Neural progenitor cell (in vitro differentiated cells): ENCODE measurements at regions not wholly inside any gene's neighbourhood (a gene's known extent, or its start where the extent isn't known, plus 50 kb on each side); places are given as distances from the start of the nearest gene placed in this dataset.

Source experiments
- DNase-seq: peaks from one replicate; pipeline ENCODE4 v3.0.0-alpha.2; 2016; ENCODE audit warnings: low spot score
- H2AFZ ChIP-seq: fragments of 200-600 bp; sonication (generic); replicated peaks from 2 replicates; pipeline ENCODE4 v1.6.1; 2016; ENCODE audit warnings: antibody characterized with exemption
- H3F3A ChIP-seq: fragments of 200-600 bp; sonication (generic); 2 replicates; pipeline ENCODE4 v1.6.1; 2016; ENCODE audit warnings: antibody characterized with exemption, low read depth
- H3K27ac ChIP-seq: fragments of 200-600 bp; sonication (generic); 2 replicates; pipeline ENCODE4 v1.5.1; 2016; ENCODE audit warnings: mild to moderate bottlenecking
- H3K27me3 ChIP-seq: fragments of 200-600 bp; sonication (generic); 2 replicates; pipeline ENCODE4 v1.6.1; 2016; ENCODE audit warnings: mild to moderate bottlenecking, moderate library complexity
- H3K36me3 ChIP-seq: fragments of 200-600 bp; sonication (generic); 2 replicates; pipeline ENCODE4 v1.5.1; 2016
- H3K4me1 ChIP-seq: fragments of 200-600 bp; sonication (generic); 2 replicates; pipeline ENCODE4 v1.6.1; 2016; ENCODE audit warnings: mixed run types
- H3K4me2 ChIP-seq: fragments of 200-600 bp; sonication (generic); 2 replicates; pipeline ENCODE4 v1.6.1; 2016
- H3K4me3 ChIP-seq: fragments of 200-600 bp; sonication (generic); 2 replicates; pipeline ENCODE4 v1.5.1; 2016
- H3K79me2 ChIP-seq: fragments of 200-600 bp; sonication (generic); 2 replicates; pipeline ENCODE4 v1.6.1; 2016; ENCODE audit warnings: low read depth
- H3K9ac ChIP-seq: fragments of 200-600 bp; sonication (generic); 2 replicates; pipeline ENCODE4 v1.6.1; 2016
- H3K9me3 ChIP-seq: fragments of 200-600 bp; sonication (generic); 2 replicates; pipeline ENCODE4 v1.5.1; 2016; ENCODE audit warnings: low read depth
- H4K20me1 ChIP-seq: fragments of 200-600 bp; sonication (generic); 2 replicates; pipeline ENCODE4 v1.6.1; 2016; ENCODE audit warnings: low read depth
- H3K27ac Mint-ChIP-seq: 3 replicates; pipeline ENCODE4 v1.8.0; 2021; ENCODE audit warnings: mixed read lengths
- H3K27me3 Mint-ChIP-seq: 2 replicates; pipeline ENCODE4 v1.8.0; 2022; ENCODE audit warnings: low read depth, mild to moderate bottlenecking, inconsistent platforms, moderate library complexity, mixed read lengths; ENCODE audit not compliant: insufficient read depth
- H3K36me3 Mint-ChIP-seq: 3 replicates; pipeline ENCODE4 v1.8.0; 2021; ENCODE audit warnings: mixed read lengths
- H3K4me1 Mint-ChIP-seq: 3 replicates; pipeline ENCODE4 v1.8.0; 2021; ENCODE audit warnings: mixed read lengths
- H3K4me3 Mint-ChIP-seq: 3 replicates; pipeline ENCODE4 v1.8.0; 2021; ENCODE audit warnings: mild to moderate bottlenecking, moderate library complexity, mixed read lengths
- H3K9me3 Mint-ChIP-seq: 3 replicates; pipeline ENCODE4 v1.8.0; 2020; ENCODE audit warnings: mixed read lengths
- CTCF ChIP-seq: fragments of 200-600 bp; sonication (generic); IDR thresholded peaks from 2 replicates; pipeline ENCODE4 v1.5.1; 2017; ENCODE audit warnings: antibody characterized with exemption, mild to moderate bottlenecking
- EZH2 ChIP-seq: fragments of 200-600 bp; sonication (generic); IDR thresholded peaks from 2 replicates; pipeline ENCODE4 v1.6.1; 2017; ENCODE audit warnings: antibody characterized with exemption, mild to moderate bottlenecking, moderate library complexity
- EZH2phosphoT487 ChIP-seq: fragments of 200-600 bp; sonication (generic); IDR thresholded peaks from 2 replicates; pipeline ENCODE4 v1.6.1; 2017; ENCODE audit warnings: antibody characterized with exemption

GRCh38 chr5:23963449-23963848 lies 456.0 kb downstream of the PRDM9 start:
- H3K9me3 Mint-ChIP-seq: no peaks in the 10 kb centered on the region
- H3K27me3 Mint-ChIP-seq: no peaks in the 10 kb centered on the region
- H4K20me1 ChIP-seq: no peaks in the 10 kb centered on the region
- H3K27ac Mint-ChIP-seq: no peak overlapping the region
- H3K4me1 ChIP-seq: no peaks in the 10 kb centered on the region
- no peak overlapping the region for H3K4me2 ChIP-seq
- H3K4me1 Mint-ChIP-seq: no peaks in the 10 kb centered on the region
- H3K4me3 ChIP-seq: no peak overlapping the region
- H3F3A ChIP-seq: no peaks in the 10 kb centered on the region
- H3K36me3 Mint-ChIP-seq: no peaks in the 10 kb centered on the region
- TF ChIP-seq CTCF (no peak), EZH2 (no peak), EZH2phosphoT487 (no peak)
- H3K27me3 ChIP-seq: no peaks in the 10 kb centered on the region
- no peaks in the 10 kb centered on the region for H3K36me3 ChIP-seq
- no peaks in the 10 kb centered on the region for H3K9me3 ChIP-seq
- DNase-seq: no peak
- no peaks in the 10 kb centered on the region for H3K79me2 ChIP-seq
- H3K9ac ChIP-seq: no peak overlapping the region
- H3K27ac ChIP-seq: no peak overlapping the region
- H3K4me3 Mint-ChIP-seq: no peak overlapping the region
- H2AFZ ChIP-seq: no peak overlapping the region

GRCh38 chr5:23977365-23977764 lies 470.0 kb downstream of the PRDM9 start:
- Histone ChIP-seq H3K4me3 (no peak overlapping the region), H3F3A (no peaks in the 10 kb centered on the region), H3K79me2 (no peaks in the 10 kb centered on the region), H3K27me3 (no peaks in the 10 kb centered on the region), H3K4me1 (no peaks in the 10 kb centered on the region), H3K4me2 (no peak overlapping the region), H3K9me3 (no peaks in the 10 kb centered on the region), H2AFZ (peak overlapping the region; percentile 47), H3K27ac (no peak overlapping the region), H3K9ac (no peak overlapping the region), H4K20me1 (no peaks in the 10 kb centered on the region), H3K36me3 (no peaks in the 10 kb centered on the region)
- Mint-ChIP-seq H3K4me3 (no peak overlapping the region), H3K4me1 (no peaks in the 10 kb centered on the region), H3K27me3 (no peaks in the 10 kb centered on the region), H3K9me3 (peaks cover 18% of the 10 kb centered on the region), H3K27ac (no peak overlapping the region), H3K36me3 (no peaks in the 10 kb centered on the region)
- DNase-seq: no peak
- TF ChIP-seq EZH2: no peak
- no peak for TF ChIP-seq CTCF
- no peak for TF ChIP-seq EZH2phosphoT487

GRCh38 chr5:23977997-23978396 lies 470.6 kb downstream of the PRDM9 start:
- Histone ChIP-seq H3K27ac (no peak overlapping the region), H3K4me2 (no peak overlapping the region), H3K4me3 (no peak overlapping the region), H3K9ac (no peak overlapping the region), H3K4me1 (no peaks in the 10 kb centered on the region), H4K20me1 (no peaks in the 10 kb centered on the region), H3K27me3 (no peaks in the 10 kb centered on the region), H3K36me3 (no peaks in the 10 kb centered on the region), H2AFZ (peak overlapping the region; percentile 47), H3K9me3 (no peaks in the 10 kb centered on the region), H3K79me2 (no peaks in the 10 kb centered on the region), H3F3A (no peaks in the 10 kb centered on the region)
- Mint-ChIP-seq H3K4me3 (no peak overlapping the region), H3K27me3 (no peaks in the 10 kb centered on the region), H3K9me3 (peaks cover 18% of the 10 kb centered on the region), H3K36me3 (no peaks in the 10 kb centered on the region), H3K27ac (no peak overlapping the region), H3K4me1 (no peaks in the 10 kb centered on the region)
- DNase-seq: peak; percentile 83
- TF ChIP-seq EZH2 (no peak), CTCF (peak; percentile 79), EZH2phosphoT487 (no peak)
